Activated CD4-positive, alpha-beta T cell treated with anti-CD3 and anti-CD28 coated beads for 1 hour (primary cell): ENCODE measurements at regions not wholly inside any gene's neighbourhood (a gene's known extent, or its start where the extent isn't known, plus 50 kb on each side); places are given as distances from the start of the nearest gene placed in this dataset.

Source experiments
- DNase-seq: peaks from one replicate; pipeline ENCODE4 v3.0.0-alpha.2; 2020

DNA sequence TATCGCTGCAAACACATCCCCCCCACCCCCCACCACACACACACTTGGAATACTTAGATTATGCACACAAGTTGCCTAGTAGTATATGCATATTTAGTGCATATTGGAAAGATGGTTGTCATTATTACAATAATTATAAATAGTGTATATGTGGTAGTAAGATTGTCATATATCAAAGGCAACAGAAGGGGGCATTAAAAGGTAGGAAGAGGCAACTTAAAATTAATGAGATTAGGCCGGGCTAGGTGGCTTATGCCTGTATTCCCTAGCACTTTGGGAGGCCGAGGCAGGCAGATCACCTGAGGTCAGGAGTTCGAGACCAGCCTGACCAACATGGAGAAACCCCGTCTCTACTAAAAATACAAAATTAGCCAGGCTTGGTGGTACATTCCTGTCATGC, 52.1 kb downstream of the GSC start:
- no peak for DNase-seq

- DNase-seq: no peak
Measured at GRCh38 chr14:94716976-94717375, 52.9 kb downstream of the GSC start.

- no peak for DNase-seq
Measured at GRCh38 chr14:94713115-94713514, 56.8 kb downstream of the GSC start.

DNA sequence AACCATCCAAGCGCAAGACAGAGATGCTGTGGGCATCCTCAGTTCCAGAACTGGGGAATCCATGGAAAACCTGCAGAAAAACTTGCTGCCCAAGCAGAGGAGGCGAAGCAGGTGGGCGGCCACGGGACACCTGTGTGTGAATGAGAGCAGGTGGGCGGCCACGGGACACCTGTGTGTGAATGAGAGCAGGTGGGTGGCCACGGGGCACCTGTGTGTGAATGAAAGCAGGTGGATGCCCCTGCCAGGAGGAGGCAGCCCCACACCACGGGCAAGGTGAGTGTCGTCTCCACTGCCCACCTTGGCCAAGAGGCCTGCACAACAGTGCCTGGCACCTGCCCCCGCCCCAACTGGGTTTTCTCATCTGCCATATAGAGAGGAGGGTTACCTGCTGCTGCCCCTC, 59.2 kb downstream of the GSC start:
- DNase-seq: no peak

GRCh38 chr14:94707494-94707893, 62.4 kb downstream of the GSC start:
- DNase-seq: no peak

- no peak for DNase-seq
Measured at GRCh38 chr14:94706133-94706532, 63.8 kb downstream of the GSC start.

- no peak for DNase-seq
Measured at GRCh38 chr14:94702629-94703028, 67.3 kb downstream of the GSC start.

DNA sequence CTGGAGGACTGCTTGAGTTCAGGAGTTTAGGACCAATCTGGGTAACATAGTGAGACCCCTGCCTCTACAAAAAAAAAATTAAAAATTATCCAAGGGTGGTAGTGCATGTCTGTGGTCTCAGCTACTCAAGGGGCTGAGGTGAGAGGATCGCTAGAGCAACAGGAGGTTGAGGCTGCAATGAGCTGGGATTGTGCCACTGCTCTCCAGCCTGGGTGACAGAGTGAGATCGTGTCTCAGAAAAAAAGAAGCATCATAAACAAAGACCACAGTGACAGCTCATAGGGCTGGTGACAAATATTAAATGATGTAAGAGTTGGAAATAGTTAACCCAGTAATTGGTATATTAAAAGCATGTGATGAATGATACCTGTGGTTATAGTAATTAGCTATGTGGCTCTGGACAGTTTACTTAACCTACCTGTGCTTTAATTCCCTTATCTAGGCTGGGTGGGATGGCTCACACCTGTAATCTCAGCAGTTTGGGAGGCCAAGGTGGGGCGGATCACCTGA, 68.0 kb downstream of the GSC start:
- DNase-seq: no peak

DNA sequence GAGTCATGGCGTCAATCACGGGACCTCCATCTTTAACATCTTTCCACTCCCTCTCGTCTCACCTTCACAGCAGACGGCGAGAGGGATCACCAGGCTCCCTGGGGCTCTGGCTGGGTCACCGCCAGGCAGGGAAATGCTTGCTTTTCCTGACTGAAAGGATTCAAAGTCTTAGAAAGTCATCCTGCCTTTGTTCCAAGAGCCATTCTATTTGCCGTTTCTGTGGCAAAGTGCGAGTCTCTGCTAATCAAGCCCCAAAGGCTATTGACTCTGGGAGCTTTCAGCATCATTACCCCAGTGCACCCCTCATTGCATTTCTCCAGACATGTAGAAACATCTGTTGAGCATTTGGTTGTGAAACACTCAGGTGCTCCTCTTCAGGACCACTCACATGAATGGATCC, 69.6 kb downstream of the GSC start:
- no peak for DNase-seq

GRCh38 chr14:94699831-94700230, 70.1 kb downstream of the GSC start:
- DNase-seq: no peak

DNA sequence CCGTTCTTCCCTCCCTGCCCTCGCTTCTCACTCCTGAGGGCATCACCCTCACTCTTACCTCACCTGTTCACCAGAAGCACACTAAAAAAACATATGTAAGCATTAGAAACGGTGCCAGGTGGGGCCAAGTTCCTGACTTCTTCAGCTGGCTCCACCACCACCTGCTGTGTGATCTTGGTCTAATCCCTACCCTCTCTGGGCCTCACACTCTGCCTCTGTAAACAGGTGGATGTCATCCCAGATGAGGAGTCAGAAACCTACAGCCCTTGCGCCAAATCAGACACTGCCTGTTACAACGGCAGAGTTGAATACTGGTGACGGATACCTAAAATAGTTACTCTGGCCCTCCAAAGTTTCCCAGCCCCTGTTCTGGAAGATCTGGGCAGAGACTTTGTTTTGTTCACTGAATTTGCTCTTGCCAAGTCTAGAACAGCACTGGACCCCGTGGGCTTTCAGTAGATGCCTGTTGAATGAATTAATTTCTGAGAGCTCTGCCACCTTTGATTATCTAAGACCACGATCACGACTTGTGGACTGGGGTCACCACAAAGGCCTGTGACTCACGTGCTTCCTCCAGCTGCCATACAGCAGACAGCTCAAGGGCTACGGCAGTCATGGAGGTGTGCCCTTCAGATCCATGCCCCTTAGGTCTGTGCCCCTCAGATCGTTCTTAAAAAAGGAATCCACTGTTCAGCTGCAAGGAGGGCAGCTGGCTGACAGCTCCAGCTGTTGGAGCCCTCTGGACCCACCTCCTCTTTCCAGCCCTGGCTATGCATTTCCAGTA, 71.9 kb downstream of the GSC start:
- no peak for DNase-seq

GRCh38 chr14:94696518-94696917, 73.4 kb downstream of the GSC start:
- DNase-seq: no peak

DNA sequence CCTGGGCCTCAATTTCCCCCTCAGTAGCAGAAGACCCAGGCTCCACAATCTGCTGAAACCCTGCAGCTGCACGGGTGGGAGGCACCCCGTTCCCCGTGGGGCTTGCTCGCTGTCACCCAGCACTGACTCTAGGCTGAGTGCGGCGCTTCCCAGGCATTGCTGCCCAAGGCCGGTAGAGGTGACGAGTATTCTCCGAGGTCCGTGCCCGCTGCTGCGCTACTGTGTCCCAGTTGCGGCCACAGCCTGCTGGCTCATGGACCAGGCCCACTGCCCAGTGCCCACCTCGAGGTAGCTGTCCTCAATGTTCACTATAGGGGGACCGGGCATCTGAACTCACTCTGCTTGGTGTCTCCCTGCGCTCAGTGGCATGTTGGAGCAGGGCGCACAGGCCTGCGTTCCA, 74.7 kb downstream of the GSC start:
- no peak for DNase-seq

GRCh38 chr14:94691660-94692034, 78.3 kb downstream of the GSC start:
- no peak for DNase-seq

DNA sequence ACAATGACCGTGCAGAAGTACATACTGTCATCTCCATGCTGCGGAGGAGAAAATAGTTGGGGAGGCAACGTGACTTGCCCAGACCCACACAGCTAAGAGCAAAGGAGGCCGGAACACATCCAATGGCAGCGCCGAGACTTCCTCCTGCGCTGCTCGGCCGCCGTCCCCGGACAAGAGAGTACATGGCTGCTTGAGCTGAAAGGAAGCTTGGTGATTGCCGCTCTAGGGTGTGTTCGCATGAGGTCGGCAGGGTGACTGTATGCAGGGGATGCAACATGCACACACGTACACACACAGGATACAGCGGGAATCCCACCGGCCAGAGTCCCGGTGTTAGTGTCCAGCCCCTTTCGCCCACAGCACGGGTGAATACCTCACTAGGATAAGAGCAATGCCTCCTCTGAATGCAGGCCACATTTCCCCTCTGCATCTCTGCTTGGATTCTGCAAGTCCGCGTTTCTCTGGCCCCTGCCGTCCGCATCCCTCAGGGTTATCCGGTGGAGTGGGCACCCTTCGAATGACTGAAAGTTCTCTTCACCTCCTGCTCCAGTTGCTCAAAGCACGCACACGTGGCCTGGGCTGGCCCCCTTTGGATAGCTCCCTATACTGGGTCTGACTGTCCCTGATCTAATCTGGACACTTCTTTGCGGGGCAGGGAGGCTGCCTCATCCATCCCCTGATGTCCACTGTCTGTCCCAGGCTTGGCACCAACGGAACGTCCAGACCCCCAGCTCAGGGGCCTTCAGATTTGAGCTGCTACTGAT, 78.8 kb downstream of the GSC start:
- no peak for DNase-seq

DNA sequence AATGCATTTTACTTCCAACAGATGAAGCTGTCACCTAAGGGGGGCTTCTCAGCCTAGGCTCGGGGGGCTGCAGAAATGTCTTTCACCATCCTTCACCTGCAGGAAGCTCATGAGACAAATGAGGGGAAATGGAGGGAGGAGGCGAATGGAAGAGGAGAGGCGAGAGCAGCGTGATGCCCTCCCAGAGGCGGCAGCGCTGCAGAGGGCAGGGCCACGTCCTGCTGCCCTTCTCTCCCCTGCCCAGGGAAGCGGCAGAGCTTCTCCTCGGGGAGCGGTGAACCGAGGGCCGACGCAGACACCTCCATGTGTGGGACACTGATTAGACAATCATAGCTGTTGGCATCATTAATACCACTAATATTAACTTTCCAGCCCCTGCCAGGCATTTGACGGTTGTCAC, 78.3 kb downstream of the SERPINA3 start:
- no peak for DNase-seq

DNA sequence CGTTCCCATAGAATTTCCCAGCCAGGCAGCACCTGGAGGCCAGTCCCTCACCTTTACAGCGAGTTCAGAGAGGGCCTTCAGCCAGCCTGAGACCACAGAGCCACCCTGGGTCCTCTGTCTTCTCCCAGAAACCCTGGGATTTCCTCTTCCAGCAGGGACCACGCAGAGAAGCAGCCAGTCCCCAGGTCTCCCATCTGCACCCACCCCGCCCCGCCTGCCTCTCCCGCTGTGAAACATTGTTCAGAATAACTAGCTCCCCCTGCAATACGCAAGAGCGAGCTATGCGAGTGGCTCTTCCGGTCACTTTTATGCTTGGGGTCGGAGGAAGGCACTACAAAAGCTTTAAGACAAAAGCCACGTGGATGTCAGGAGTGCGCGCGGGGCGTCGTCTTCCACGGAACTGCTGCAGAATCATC, 77.8 kb downstream of the SERPINA3 start:
- no peak for DNase-seq

- DNase-seq: peak; percentile 15
Measured at GRCh38 chr14:94689218-94689984, 77.2 kb downstream of the SERPINA3 start.

DNA sequence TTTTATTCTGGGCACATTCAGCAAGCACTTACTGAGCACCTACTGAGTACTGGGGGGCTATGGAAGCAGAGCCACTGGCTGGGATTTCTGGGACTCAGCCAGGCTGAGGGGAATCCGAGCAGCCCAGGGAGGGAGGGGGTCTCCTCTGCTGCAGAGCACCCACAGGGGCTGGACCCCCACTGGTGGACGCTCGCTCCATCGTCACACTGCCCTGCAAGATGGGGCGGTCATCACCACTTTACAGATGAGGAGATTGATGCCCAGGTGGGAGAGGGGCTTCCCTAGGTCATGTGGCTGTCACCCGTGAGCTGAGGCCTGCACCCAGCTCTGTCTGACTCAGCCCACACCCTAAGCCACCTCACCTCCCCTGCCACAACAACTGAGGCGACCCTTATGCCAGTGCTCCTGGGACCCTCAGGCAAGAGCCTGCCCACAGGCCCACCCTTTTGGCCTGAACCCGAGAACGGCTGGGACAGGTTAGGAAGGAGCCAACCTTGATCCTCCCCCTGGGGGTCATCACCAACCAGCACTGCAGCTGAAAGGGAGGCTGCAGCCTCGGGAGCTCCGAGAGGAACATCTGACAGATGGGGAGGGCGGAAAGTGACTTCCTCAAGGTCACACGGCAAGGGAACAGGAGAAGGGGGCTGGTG, 74.4 kb downstream of the SERPINA3 start:
- DNase-seq: no peak

DNA sequence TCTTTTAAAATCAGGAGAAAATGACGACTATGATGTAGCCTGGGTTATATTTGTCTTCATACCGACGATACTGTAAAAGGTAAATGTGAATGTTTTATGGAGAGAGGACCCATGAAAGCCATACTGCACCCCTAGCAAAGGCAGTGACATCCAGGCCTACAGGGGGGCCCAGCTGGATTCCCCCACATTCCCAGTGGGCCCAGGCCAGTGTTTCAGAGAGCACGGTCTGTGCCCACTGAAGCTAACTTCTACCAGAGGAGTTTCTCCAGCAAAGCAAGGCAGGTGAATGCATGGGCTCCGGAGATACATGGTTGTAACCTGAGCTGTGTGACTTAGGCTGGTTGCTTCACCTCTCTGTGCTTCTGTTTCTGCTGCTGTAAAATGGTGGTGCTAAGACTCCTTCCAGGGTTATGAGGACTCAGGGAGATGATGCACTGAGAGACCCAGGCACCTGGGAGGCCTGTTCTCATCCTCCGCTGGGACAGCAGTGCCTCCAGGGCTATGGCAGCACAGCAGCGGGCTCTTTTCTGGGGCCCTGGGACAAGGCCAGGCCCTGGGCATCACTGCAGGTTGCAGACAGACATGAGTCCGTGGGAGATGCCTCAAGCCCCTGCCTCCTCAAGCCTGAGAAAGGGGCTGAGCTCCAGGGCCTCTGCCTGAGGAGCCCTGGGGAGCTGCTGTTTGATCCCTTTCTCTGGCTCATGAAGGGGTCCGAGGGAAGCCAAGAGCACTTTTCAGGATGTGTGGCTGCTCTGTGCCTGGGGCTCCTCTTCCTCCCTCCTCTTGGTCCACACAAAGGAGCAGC, 73.7 kb downstream of the SERPINA3 start:
- DNase-seq: no peak

GRCh38 chr14:94685166-94685581, 73.0 kb downstream of the SERPINA3 start:
- DNase-seq: no peak

DNA sequence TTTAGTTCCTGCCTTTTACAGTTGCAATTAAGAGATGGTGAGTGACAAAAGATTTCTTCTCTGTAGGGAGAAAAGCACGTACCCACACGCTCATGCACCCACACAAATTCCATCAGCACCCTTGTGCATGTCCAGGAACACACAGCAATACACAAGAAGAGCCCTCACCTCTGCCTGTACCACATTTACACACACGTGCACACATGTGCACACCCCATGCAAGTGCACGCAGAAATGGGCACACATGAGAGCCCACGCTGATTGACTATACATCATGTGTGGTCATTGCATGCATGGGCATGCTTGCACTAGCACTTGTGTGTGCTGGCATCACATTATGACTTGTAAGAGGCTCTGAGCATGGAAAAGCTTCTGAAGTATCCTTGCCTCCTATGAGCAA, 70.5 kb downstream of the SERPINA3 start:
- no peak for DNase-seq
